Neutrophil (primary cell): ENCODE measurements at regions not wholly inside any gene's neighbourhood (a gene's known extent, or its start where the extent isn't known, plus 50 kb on each side); places are given as distances from the start of the nearest gene placed in this dataset.

Source experiments
- H3K27ac ChIP-seq: fragments of 200-600 bp; sonication (generic); 2 replicates; pipeline ENCODE4 v1.5.1; 2016; ENCODE audit warnings: mild to moderate bottlenecking, moderate library complexity
- H3K27me3 ChIP-seq: fragments of 200-600 bp; sonication (generic); 2 replicates; pipeline ENCODE4 v1.6.0; 2016; ENCODE audit warnings: mild to moderate bottlenecking
- H3K36me3 ChIP-seq: fragments of 200-600 bp; sonication (generic); 2 replicates; pipeline ENCODE4 v1.5.1; 2017
- H3K4me1 ChIP-seq, 2 experiments: fragments of 200-600 bp in 1 of 2; sonication (generic) in 1 of 2; 1 replicate in 1 of 2; 2 replicates in 1 of 2; pipeline versions ENCODE4 v1.5.1 to v1.6.1; 2013 to 2016; ENCODE audit warnings: low read depth in 1 of 2, low read length in 1 of 2, mild to moderate bottlenecking in 1 of 2, moderate library complexity in 1 of 2; ENCODE audit not compliant: control insufficient read depth in 1 of 2, insufficient read depth in 1 of 2
- H3K4me3 ChIP-seq, 2 experiments: fragments of 200-600 bp in 1 of 2; sonication (generic) in 1 of 2; 1 replicate in 1 of 2; 2 replicates in 1 of 2; pipeline ENCODE4 v1.5.1; 2013 to 2016; ENCODE audit warnings: low read depth in 1 of 2, low read length in 1 of 2, mild to moderate bottlenecking in 1 of 2, moderate library complexity in 1 of 2
- H3K9me3 ChIP-seq: fragments of 200-600 bp; sonication (generic); 2 replicates; pipeline ENCODE4 v1.5.1; 2016
- CTCF ChIP-seq: fragments of 200-600 bp; sonication (generic); IDR thresholded peaks from 2 replicates; pipeline ENCODE4 v1.5.1; 2016; ENCODE audit warnings: antibody characterized with exemption

GRCh38 chr3:117141812-117142211, 432.2 kb downstream of the TUSC7 start:
- TF ChIP-seq CTCF, result no peak
- no peaks in the 10 kb centered on the region for H3K4me1 ChIP-seq
- no peak overlapping the region for H3K27ac ChIP-seq
- H3K4me3 ChIP-seq, result no peak overlapping the region
- H3K27me3 ChIP-seq, result no peaks in the 10 kb centered on the region
- no peaks in the 10 kb centered on the region for H3K9me3 ChIP-seq
- H3K36me3 ChIP-seq, result no peaks in the 10 kb centered on the region

GRCh38 chr3:117144853-117145252, 435.3 kb downstream of the TUSC7 start:
- H3K4me1 ChIP-seq, result no peaks in the 10 kb centered on the region
- H3K9me3 ChIP-seq, result no peaks in the 10 kb centered on the region
- no peak overlapping the region for H3K27ac ChIP-seq
- H3K27me3 ChIP-seq, result no peaks in the 10 kb centered on the region
- H3K4me3 ChIP-seq, result no peak overlapping the region
- no peak for TF ChIP-seq CTCF
- no peaks in the 10 kb centered on the region for H3K36me3 ChIP-seq

GRCh38 chr3:117145677-117146076, 436.1 kb downstream of the TUSC7 start:
- Histone ChIP-seq H3K27me3 (no peaks in the 10 kb centered on the region), H3K4me3 (no peak overlapping the region), H3K36me3 (no peaks in the 10 kb centered on the region), H3K4me1 (no peaks in the 10 kb centered on the region), H3K9me3 (no peaks in the 10 kb centered on the region), H3K27ac (no peak overlapping the region)
- TF ChIP-seq CTCF, result no peak

- Histone ChIP-seq H3K9me3 (no peaks in the 10 kb centered on the region), H3K27ac (no peak overlapping the region), H3K4me3 (no peak overlapping the region), H3K4me1 (no peaks in the 10 kb centered on the region), H3K27me3 (no peaks in the 10 kb centered on the region), H3K36me3 (no peaks in the 10 kb centered on the region)
- no peak for TF ChIP-seq CTCF
Observed at GRCh38 chr3:117146571-117146970, 437.0 kb downstream of the TUSC7 start.

GRCh38 chr3:117149584-117149983, 440.0 kb downstream of the TUSC7 start:
- no peaks in the 10 kb centered on the region for H3K9me3 ChIP-seq
- no peak for TF ChIP-seq CTCF
- H3K4me3 ChIP-seq, result no peak overlapping the region
- H3K27me3 ChIP-seq, result no peaks in the 10 kb centered on the region
- H3K27ac ChIP-seq, result no peak overlapping the region
- no peaks in the 10 kb centered on the region for H3K36me3 ChIP-seq
- no peaks in the 10 kb centered on the region for H3K4me1 ChIP-seq

- TF ChIP-seq CTCF, result no peak
- Histone ChIP-seq H3K4me3 (no peak overlapping the region), H3K36me3 (no peaks in the 10 kb centered on the region), H3K27me3 (no peaks in the 10 kb centered on the region), H3K9me3 (no peaks in the 10 kb centered on the region), H3K4me1 (no peaks in the 10 kb centered on the region), H3K27ac (no peak overlapping the region)
Observed at GRCh38 chr3:117150628-117151027, 441.0 kb downstream of the TUSC7 start.
